ENCODE measurements at regions not wholly inside any gene's neighbourhood (a gene's known extent, or its start where the extent isn't known, plus 50 kb on each side); places are given as distances from the start of the nearest gene placed in this dataset.

GRCh38 chr2:182619276-182619675 is 96.8 kb upstream of the DNAJC10 start:
- no peak overlapping the region for H3K27ac Mint-ChIP-seq
- no peak for DNase-seq (ENCODE audit: low spot score)
- no peaks in the 10 kb centered on the region for H3K9me3 Mint-ChIP-seq
- H3K27me3 Mint-ChIP-seq (ENCODE audit: low read depth): no peaks in the 10 kb centered on the region
- CTCF ChIA-PET: no interaction called here
- peaks cover 43% of the 10 kb centered on the region for H3K4me1 Mint-ChIP-seq
- TF ChIP-seq TCF7 (CRISPR knock-in tag; IDR thresholded peaks at IDR 0.05; ENCODE audit: low read depth): no peak
- H3K36me3 Mint-ChIP-seq: no peaks in the 10 kb centered on the region
- no peak for ATAC-seq
- no peak overlapping the region for H3K4me3 Mint-ChIP-seq
- POLR2A ChIA-PET: no interaction called here

GRCh38 chr2:182621191-182621590 is 94.9 kb upstream of the DNAJC10 start:
- H3K27me3 Mint-ChIP-seq (ENCODE audit: low read depth): no peaks in the 10 kb centered on the region
- no peak for TF ChIP-seq SMAD3 (CRISPR knock-in tag; IDR thresholded peaks at IDR 0.05; ENCODE audit: borderline replicate concordance)
- no peak for TF ChIP-seq E2F5 (CRISPR knock-in tag; IDR thresholded peaks at IDR 0.05)
- TF ChIP-seq CBFB (CRISPR knock-in tag; IDR thresholded peaks at IDR 0.05; ENCODE audit: low read depth): no peak
- TF ChIP-seq CDX4 (CRISPR knock-in tag; IDR thresholded peaks at IDR 0.05; ENCODE audit: borderline replicate concordance): no peak
- no peak for TF ChIP-seq MLX (CRISPR knock-in tag; IDR thresholded peaks at IDR 0.05)
- no peak for TF ChIP-seq PRDM15 (CRISPR knock-in tag; IDR thresholded peaks at IDR 0.05)
- TF ChIP-seq ZNF532 (CRISPR knock-in tag; IDR thresholded peaks at IDR 0.05; ENCODE audit: borderline replicate concordance): no peak
- TF ChIP-seq GRHL2 (CRISPR knock-in tag; IDR thresholded peaks at IDR 0.05; ENCODE audit: insufficient replicate concordance, severe bottlenecking): no peak
- TF ChIP-seq SMAD4 (CRISPR knock-in tag; IDR thresholded peaks at IDR 0.05): no peak
- TF ChIP-seq ELF4 (CRISPR knock-in tag; IDR thresholded peaks at IDR 0.05; ENCODE audit: low read depth): no peak
- TF ChIP-seq ZNF281 (CRISPR knock-in tag; IDR thresholded peaks at IDR 0.05): no peak
- TF ChIP-seq ZNF423 (CRISPR knock-in tag; IDR thresholded peaks at IDR 0.05): no peak
- no peak for TF ChIP-seq JAZF1 (CRISPR knock-in tag; IDR thresholded peaks at IDR 0.05)
- no peak for TF ChIP-seq ZSCAN18 (CRISPR knock-in tag; IDR thresholded peaks at IDR 0.05)
- H3K27ac Mint-ChIP-seq: peak overlapping the region; percentile 7; the same call in 1 of the 2 replicates
- no peaks in the 10 kb centered on the region for H3K36me3 Mint-ChIP-seq
- ATAC-seq (no peak), DNase-seq (ENCODE audit: low spot score) (no peak)
- ChIA-PET POLR2A (no interaction called here), CTCF (no interaction called here)
- no peaks in the 10 kb centered on the region for H3K9me3 Mint-ChIP-seq
- no peak overlapping the region for H3K4me3 Mint-ChIP-seq
- peaks cover 61% of the 10 kb centered on the region for H3K4me1 Mint-ChIP-seq

All from WTC11 (cell line).